ENCODE measurements at regions not wholly inside any gene's neighbourhood (a gene's known extent, or its start where the extent isn't known, plus 50 kb on each side); places are given as distances from the start of the nearest gene placed in this dataset.

DNA sequence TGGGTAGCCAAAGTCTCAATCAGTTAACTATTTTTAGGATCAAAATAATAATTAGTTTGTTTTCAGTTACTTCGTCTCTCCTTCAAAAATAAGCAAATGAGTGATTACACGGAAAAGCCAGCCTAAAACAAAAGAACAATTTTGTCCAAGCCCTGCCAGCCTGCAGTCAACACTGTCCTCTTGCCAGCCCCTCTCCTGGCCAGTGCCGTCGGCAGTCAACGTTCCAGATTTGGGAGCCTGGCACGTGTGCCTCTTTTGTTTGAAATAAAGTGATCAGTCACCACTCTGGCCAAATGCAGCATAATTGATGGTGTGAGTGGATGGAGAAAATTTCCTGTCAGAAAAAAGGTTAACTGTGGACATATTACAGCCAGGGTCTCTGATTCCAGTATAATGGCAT, 260.6 kb upstream of the SKOR2 start:
- TF ChIP-seq TAF1 (IDR thresholded peaks at IDR 0.05; ENCODE audit: borderline replicate concordance, insufficient read depth, low read length) (no peak), REST (IDR thresholded peaks at IDR 0.05; ENCODE audit: insufficient read depth in 1 of 2, low read depth in 2 of 2, low read length in 2 of 2) (no peak), POLR2AphosphoS5 (IDR thresholded peaks at IDR 0.05; ENCODE audit: low read depth, low read length) (no peak), SIN3A (IDR thresholded peaks at IDR 0.05; ENCODE audit: borderline replicate concordance, insufficient read depth, low read length) (no peak), FOXP2 (optimal IDR thresholded peaks at IDR 0.05; ENCODE audit: borderline replicate concordance, extremely low read depth, extremely low read length, insufficient read depth) (no peak)

All from PFSK-1 (cell line).